ENCODE measurements at regions not wholly inside any gene's neighbourhood (a gene's known extent, or its start where the extent isn't known, plus 50 kb on each side); places are given as distances from the start of the nearest gene placed in this dataset.

DNA sequence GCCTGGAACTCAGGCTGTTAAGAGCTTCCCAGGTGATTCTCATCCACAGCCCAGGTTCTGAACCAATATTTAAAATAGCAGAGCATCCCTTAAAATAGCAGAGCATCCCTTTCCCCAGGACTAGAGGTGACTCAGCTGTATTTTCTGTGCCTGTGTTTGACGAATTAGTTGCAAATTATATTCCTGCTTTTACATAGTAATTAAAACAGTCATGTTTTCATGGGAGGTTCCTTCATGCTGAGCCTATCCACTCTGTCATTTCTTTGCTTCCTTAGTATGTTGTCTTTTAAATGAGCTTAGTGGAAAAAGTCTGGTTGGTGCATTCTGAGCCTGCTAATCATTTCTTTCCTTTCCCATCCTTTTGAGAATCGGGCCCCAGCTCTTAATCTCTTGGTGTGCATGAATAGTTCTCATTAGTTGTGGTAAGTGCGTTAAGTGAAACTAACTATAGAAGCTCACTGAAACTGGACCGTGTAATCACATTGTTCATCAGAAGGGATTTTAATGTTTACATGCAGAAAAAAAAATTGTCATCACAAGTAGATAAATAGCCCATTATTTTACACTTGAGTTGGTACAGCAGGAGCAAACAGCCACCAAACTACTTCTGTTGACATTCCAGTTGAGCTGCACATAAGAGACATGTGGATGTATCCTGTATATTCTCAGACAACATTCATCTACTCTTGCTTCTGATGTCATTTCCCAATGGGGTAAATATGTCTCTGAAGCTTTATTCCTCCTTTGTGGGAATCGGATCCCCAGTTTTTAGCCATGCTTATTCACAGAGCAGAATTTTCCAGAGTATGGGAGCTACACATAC is 596.9 kb upstream of the WWC1 start:
- H3K36me3 ChIP-seq (ENCODE audit: control insufficient read depth, insufficient read depth, low read length) = no peaks in the 10 kb centered on the region
- H3K27me3 ChIP-seq (ENCODE audit: control insufficient read depth, insufficient read depth, low read length, poor library complexity, severe bottlenecking) = no peaks in the 10 kb centered on the region
- H3K27ac ChIP-seq (ENCODE audit: insufficient read depth, low read depth, low read length, poor library complexity, severe bottlenecking) = no peak overlapping the region
- no peaks in the 10 kb centered on the region for H3K9me3 ChIP-seq (ENCODE audit: control insufficient read depth, low read length)
- peaks cover 4% of the 10 kb centered on the region for H3K4me1 ChIP-seq (ENCODE audit: control insufficient read depth, insufficient read depth, low read length)
- 76 to 88% methylated on average over 4 to 5 of the region's 5 CpGs for WGBS, 2 experiments
- no peak overlapping the region for H3K4me3 ChIP-seq (ENCODE audit: insufficient read depth, low read depth, low read length)

DNA sequence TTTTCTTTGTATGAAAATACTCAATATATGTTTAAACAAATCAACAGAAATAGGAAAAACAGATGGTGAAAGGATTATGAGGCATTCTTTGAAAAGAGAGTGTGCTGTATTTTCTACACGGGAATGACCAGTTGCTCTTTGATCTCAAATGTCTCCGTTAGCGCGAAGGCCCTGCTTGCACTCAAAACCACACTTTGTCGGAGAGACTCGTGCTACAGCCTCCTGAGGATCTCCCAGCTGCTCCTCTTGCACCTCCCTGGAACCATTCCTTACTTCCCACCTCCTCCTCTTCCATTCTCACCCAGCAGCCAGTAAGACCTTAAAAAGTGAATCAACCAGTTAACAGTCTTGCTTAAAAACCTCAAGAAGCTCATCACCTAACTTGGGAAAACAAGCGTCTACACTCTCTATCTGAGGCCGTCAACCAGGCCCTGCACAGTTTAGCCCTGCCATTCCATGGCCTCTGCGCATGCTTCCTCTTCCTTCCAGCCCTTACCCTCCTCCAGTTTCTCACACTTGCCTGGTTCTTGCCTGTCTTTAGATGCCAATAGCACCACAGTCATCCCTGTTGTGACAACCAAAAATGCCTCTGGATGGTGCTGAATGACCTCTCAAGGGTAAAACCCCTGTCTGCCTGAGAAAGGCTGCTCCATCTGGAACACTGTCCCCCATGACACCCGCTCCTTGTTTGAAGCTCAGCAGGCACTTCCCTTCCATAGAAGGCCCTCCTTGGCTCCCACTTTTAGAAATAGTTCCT is 594.7 kb upstream of the WWC1 start:
- Histone ChIP-seq H3K27me3 (ENCODE audit: control insufficient read depth, insufficient read depth, low read length, poor library complexity, severe bottlenecking) (no peaks in the 10 kb centered on the region), H3K9me3 (ENCODE audit: control insufficient read depth, low read length) (no peaks in the 10 kb centered on the region), H3K36me3 (ENCODE audit: control insufficient read depth, insufficient read depth, low read length) (no peaks in the 10 kb centered on the region), H3K4me3 (ENCODE audit: insufficient read depth, low read depth, low read length) (no peak overlapping the region), H3K4me1 (ENCODE audit: control insufficient read depth, insufficient read depth, low read length) (peaks cover 8% of the 10 kb centered on the region), H3K27ac (ENCODE audit: insufficient read depth, low read depth, low read length, poor library complexity, severe bottlenecking) (no peak overlapping the region)
- 91 to 93% methylated on average over 10 of the region's 10 CpGs for WGBS, 2 experiments

DNA sequence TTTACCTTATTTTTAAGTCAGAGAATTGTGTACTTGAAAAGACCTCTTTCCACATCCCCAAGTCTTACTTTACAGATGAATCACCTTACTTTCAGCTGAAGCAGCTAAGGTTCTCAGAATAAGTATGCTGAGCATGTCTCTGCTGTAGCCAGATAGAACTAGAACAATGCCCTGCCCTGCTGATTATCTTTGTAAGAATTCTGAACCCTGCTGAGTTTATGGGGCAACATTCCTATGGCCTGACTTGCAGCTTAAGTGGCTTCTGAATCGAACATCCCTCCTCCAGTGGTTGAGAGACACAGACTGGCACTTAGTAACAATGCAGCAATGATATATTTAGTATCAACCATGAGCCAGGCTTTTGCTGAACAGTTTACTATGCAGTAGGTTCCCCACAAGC is 592.0 kb upstream of the WWC1 start:
- Histone ChIP-seq H3K4me3 (ENCODE audit: insufficient read depth, low read depth, low read length) (no peak overlapping the region), H3K9me3 (ENCODE audit: control insufficient read depth, low read length) (no peaks in the 10 kb centered on the region), H3K4me1 (ENCODE audit: control insufficient read depth, insufficient read depth, low read length) (peaks cover 8% of the 10 kb centered on the region), H3K27me3 (ENCODE audit: control insufficient read depth, insufficient read depth, low read length, poor library complexity, severe bottlenecking) (no peaks in the 10 kb centered on the region), H3K27ac (ENCODE audit: insufficient read depth, low read depth, low read length, poor library complexity, severe bottlenecking) (peak overlapping the region; percentile 68), H3K36me3 (ENCODE audit: control insufficient read depth, insufficient read depth, low read length) (no peaks in the 10 kb centered on the region)
- 0 to 12% methylated on average over 1 of the region's 1 CpG for WGBS, 2 experiments

DNA sequence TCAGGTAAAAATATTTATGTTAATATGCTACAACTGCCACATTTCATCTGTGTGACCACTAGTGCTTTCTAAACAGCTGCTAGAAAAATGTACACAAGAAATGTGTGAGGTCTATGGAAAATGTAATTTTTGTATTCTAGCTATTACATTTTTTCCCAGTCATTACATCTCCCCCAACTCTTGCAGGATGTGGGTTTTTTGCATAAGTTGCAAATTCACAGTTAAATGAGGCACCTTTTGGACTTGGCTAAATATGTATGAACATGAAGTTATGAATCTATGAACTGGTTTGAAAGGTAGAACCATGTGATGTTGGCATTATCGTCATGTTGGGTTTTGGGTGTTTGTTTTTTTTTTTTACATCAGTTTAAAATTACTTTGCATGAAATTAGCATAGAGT is 590.4 kb upstream of the WWC1 start:
- H3K27me3 ChIP-seq (ENCODE audit: control insufficient read depth, insufficient read depth, low read length, poor library complexity, severe bottlenecking) = no peaks in the 10 kb centered on the region
- no peak overlapping the region for H3K4me3 ChIP-seq (ENCODE audit: insufficient read depth, low read depth, low read length)
- no peaks in the 10 kb centered on the region for H3K36me3 ChIP-seq (ENCODE audit: control insufficient read depth, insufficient read depth, low read length)
- no peak overlapping the region for H3K27ac ChIP-seq (ENCODE audit: insufficient read depth, low read depth, low read length, poor library complexity, severe bottlenecking)
- H3K9me3 ChIP-seq (ENCODE audit: control insufficient read depth, low read length) = no peaks in the 10 kb centered on the region
- WGBS, 2 experiments = 83 to 100% methylated on average over 1 of the region's 1 CpG
- peaks cover 8% of the 10 kb centered on the region for H3K4me1 ChIP-seq (ENCODE audit: control insufficient read depth, insufficient read depth, low read length)

DNA sequence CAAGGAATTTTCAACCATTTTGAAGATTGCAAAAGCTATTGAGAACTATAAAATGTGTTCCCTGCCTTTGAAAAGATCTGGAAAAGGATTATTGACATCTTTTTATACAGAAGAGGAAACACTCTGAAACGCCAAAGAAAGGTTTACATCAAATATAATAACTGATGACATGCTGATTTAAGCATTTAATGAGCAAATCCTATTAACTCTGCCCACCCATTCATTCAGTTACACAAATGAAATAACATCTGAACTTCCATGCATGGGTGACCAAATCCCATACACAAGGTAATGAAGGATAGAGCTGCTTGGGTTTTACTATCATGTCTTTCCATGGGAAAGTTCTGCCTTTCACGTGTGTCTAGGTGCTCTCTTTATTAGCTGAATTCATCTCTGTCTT is 589.4 kb upstream of the WWC1 start:
- WGBS, 2 experiments = 75 to 100% methylated on average over 1 to 2 of the region's 2 CpGs
- no peaks in the 10 kb centered on the region for H3K36me3 ChIP-seq (ENCODE audit: control insufficient read depth, insufficient read depth, low read length)
- H3K27me3 ChIP-seq (ENCODE audit: control insufficient read depth, insufficient read depth, low read length, poor library complexity, severe bottlenecking) = no peaks in the 10 kb centered on the region

DNA sequence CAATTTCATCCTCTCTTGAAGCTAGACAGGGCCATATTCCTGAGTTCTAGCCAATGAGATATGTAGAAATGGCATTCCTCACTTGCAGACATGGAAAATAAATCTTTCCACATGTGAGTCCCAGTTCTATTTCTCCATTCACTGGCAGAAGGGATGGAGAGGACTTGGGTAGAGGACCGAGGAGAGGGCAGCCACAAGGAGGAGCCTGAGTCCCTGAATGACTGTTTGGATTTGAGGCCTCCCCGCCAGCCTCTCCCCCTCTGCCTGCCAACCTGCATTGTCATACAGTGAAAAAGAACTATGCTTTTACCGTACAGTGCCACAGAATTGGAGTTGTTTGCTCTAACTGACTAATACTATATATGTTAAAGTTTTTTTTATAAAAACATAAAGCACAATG is 583.0 kb upstream of the WWC1 start:
- Histone ChIP-seq H3K27me3 (ENCODE audit: control insufficient read depth, insufficient read depth, low read length, poor library complexity, severe bottlenecking) (no peaks in the 10 kb centered on the region), H3K36me3 (ENCODE audit: control insufficient read depth, insufficient read depth, low read length) (no peaks in the 10 kb centered on the region), H3K4me1 (ENCODE audit: control insufficient read depth, insufficient read depth, low read length) (no peaks in the 10 kb centered on the region), H3K4me3 (ENCODE audit: insufficient read depth, low read depth, low read length) (no peak overlapping the region), H3K9me3 (ENCODE audit: control insufficient read depth, low read length) (no peaks in the 10 kb centered on the region), H3K27ac (ENCODE audit: insufficient read depth, low read depth, low read length, poor library complexity, severe bottlenecking) (no peak overlapping the region)
- 72 to 84% methylated on average over 2 to 3 of the region's 3 CpGs for WGBS, 2 experiments

More for the DNA sequence above, 589.4 kb upstream of the WWC1 start:
- no peaks in the 10 kb centered on the region for H3K9me3 ChIP-seq (ENCODE audit: control insufficient read depth, low read length)
- H3K4me3 ChIP-seq (ENCODE audit: insufficient read depth, low read depth, low read length) = no peak overlapping the region
- H3K27ac ChIP-seq (ENCODE audit: insufficient read depth, low read depth, low read length, poor library complexity, severe bottlenecking) = no peak overlapping the region
- peaks cover 8% of the 10 kb centered on the region for H3K4me1 ChIP-seq (ENCODE audit: control insufficient read depth, insufficient read depth, low read length)

DNA sequence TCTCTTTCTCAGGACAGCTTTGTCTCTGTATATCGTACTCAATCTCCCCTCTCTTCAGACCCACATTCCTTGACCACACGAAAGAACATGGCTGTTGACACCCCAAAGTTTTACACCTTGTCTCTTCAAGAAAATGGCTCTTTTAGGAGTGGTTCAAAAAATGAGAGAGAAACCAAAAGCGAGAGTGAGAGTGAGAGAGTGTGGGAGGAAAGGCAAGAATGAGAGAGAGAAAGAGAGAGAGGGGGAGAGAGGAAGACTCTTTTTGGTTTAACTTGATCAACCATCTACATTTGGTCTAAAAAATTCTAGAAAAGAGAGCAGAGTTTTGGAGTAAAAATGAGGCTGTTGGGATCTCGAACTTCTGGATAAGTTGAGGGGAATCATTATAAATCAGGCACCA is 581.8 kb upstream of the WWC1 start:
- no peaks in the 10 kb centered on the region for H3K27me3 ChIP-seq (ENCODE audit: control insufficient read depth, insufficient read depth, low read length, poor library complexity, severe bottlenecking)
- H3K36me3 ChIP-seq (ENCODE audit: control insufficient read depth, insufficient read depth, low read length) = no peaks in the 10 kb centered on the region
- no peaks in the 10 kb centered on the region for H3K4me1 ChIP-seq (ENCODE audit: control insufficient read depth, insufficient read depth, low read length)
- no peaks in the 10 kb centered on the region for H3K9me3 ChIP-seq (ENCODE audit: control insufficient read depth, low read length)
- no peak overlapping the region for H3K27ac ChIP-seq (ENCODE audit: insufficient read depth, low read depth, low read length, poor library complexity, severe bottlenecking)
- WGBS, 2 experiments = 93 to 94% methylated on average over 3 to 4 of the region's 4 CpGs
- no peak overlapping the region for H3K4me3 ChIP-seq (ENCODE audit: insufficient read depth, low read depth, low read length)

DNA sequence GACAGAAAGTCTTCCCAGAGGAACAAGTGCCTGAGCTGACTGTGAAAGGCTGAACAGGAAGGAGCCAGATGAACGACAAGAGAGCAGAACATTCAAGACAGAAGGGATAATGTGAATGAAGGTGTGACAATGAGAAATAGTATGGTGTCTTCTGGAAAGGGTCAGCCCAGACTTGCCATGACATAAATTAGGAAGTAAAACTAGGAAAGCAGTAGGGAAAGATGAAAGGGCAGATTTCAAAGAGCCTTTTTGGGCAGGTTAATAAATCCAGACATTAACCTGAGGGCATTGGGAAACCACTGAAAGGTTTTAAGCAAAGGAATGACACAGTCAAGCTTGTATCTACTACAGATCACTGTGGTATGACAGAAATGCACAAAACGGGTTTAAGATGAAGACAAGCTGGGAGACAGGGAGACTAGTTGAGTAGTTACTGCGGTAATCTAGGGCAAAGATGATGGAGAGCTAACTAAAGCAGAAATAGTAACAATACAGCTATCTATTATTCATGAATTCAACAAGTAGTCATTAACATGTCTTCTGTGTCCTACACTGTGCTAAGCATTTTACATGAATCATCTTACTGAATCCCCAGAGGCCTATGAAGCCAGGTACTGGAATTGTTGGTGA is 580.9 kb upstream of the WWC1 start:
- Histone ChIP-seq H3K27me3 (ENCODE audit: control insufficient read depth, insufficient read depth, low read length, poor library complexity, severe bottlenecking) (no peaks in the 10 kb centered on the region), H3K4me3 (ENCODE audit: insufficient read depth, low read depth, low read length) (no peak overlapping the region), H3K9me3 (ENCODE audit: control insufficient read depth, low read length) (no peaks in the 10 kb centered on the region), H3K27ac (ENCODE audit: insufficient read depth, low read depth, low read length, poor library complexity, severe bottlenecking) (no peak overlapping the region), H3K36me3 (ENCODE audit: control insufficient read depth, insufficient read depth, low read length) (no peaks in the 10 kb centered on the region), H3K4me1 (ENCODE audit: control insufficient read depth, insufficient read depth, low read length) (no peaks in the 10 kb centered on the region)
- WGBS, 2 experiments = 88 to 97% methylated on average over 3 of the region's 3 CpGs

DNA sequence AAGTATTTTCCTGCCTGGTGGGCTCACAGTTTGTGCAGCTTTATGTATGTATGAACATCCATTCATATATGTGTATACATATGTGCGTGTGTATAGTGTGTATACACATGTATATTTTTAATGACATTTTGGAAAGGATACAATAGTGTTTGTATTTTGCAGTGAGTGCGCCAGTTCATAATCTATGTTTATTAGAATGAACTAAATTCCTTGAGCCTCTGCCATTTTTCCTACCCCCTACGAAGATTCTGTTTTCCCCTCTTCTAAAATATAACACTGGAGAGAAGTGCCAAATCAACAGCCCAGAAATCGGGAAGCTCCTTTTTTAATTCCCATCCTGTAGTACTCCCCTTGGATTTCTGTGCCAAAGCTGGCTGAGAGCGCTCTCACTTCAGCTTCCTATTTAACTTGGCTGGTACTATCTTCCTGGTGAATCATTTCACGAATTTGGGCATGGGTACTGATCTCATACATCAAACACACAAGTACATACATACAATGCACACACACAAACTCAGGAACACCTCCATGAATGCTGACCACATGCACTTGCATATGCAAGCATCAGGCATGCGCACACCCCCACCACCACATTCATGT is 578.4 kb upstream of the WWC1 start:
- Histone ChIP-seq H3K4me1 (ENCODE audit: control insufficient read depth, insufficient read depth, low read length) (no peaks in the 10 kb centered on the region), H3K27me3 (ENCODE audit: control insufficient read depth, insufficient read depth, low read length, poor library complexity, severe bottlenecking) (no peaks in the 10 kb centered on the region), H3K4me3 (ENCODE audit: insufficient read depth, low read depth, low read length) (no peak overlapping the region), H3K36me3 (ENCODE audit: control insufficient read depth, insufficient read depth, low read length) (no peaks in the 10 kb centered on the region), H3K9me3 (ENCODE audit: control insufficient read depth, low read length) (no peaks in the 10 kb centered on the region), H3K27ac (ENCODE audit: insufficient read depth, low read depth, low read length, poor library complexity, severe bottlenecking) (no peak overlapping the region)
- whole genome bisulfite sequencing, 2 experiments = 95 to 96% methylated on average over 6 to 7 of the region's 7 CpGs

DNA sequence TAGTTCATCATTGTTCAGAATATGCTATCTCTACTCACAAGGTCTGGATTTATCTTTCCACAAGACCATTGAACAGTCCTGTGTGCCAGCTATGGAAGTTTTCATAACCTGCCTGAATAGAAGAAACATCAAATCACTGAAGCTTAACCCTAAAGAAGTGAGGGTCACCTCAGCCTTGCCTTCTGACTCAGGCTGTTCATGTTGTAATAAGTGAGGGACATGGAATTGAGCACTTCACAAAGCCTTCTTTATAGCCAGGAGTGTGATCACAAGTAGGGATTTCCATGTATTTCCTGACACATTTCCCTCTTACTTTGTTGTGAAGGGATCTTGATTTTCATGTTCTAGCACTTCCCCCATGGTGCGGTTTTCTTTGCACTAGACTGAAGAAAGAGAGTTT is 577.5 kb upstream of the WWC1 start:
- Histone ChIP-seq H3K4me1 (ENCODE audit: control insufficient read depth, insufficient read depth, low read length) (no peaks in the 10 kb centered on the region), H3K4me3 (ENCODE audit: insufficient read depth, low read depth, low read length) (no peak overlapping the region), H3K36me3 (ENCODE audit: control insufficient read depth, insufficient read depth, low read length) (no peaks in the 10 kb centered on the region), H3K27ac (ENCODE audit: insufficient read depth, low read depth, low read length, poor library complexity, severe bottlenecking) (no peak overlapping the region), H3K9me3 (ENCODE audit: control insufficient read depth, low read length) (no peaks in the 10 kb centered on the region), H3K27me3 (ENCODE audit: control insufficient read depth, insufficient read depth, low read length, poor library complexity, severe bottlenecking) (no peaks in the 10 kb centered on the region)
- 95 to 100% methylated on average over 1 of the region's 1 CpG for WGBS, 2 experiments

All from ectodermal cell (in vitro differentiated cells).